HEK293T (cell line): ENCODE measurements at regions not wholly inside any gene's neighbourhood (a gene's known extent, or its start where the extent isn't known, plus 50 kb on each side); places are given as distances from the start of the nearest gene placed in this dataset.

Experiments used
- ARNT ChIP-seq: fragments of 450-650 bp; IDR thresholded peaks from 2 replicates; pipeline ENCODE4 v1.6.1; 2017; ENCODE audit warnings: mild to moderate bottlenecking
- BHLHE40 ChIP-seq: fragments of 450-650 bp; IDR thresholded peaks from 2 replicates; pipeline ENCODE4 v1.6.1; 2016; ENCODE audit warnings: mild to moderate bottlenecking, moderate library complexity, borderline replicate concordance
- CTBP1 ChIP-seq: fragments of 450-650 bp; IDR thresholded peaks from 2 replicates; pipeline ENCODE4 v1.6.1; 2016; ENCODE audit warnings: borderline replicate concordance
- ELF4 ChIP-seq: fragments of 450-650 bp; IDR thresholded peaks from 2 replicates; pipeline ENCODE4 v1.6.1; 2017; ENCODE audit warnings: antibody characterized with exemption
- FOXA1 ChIP-seq: fragments of 450-650 bp; IDR thresholded peaks from 2 replicates; pipeline ENCODE4 v1.6.1; 2016; ENCODE audit warnings: mild to moderate bottlenecking
- FOXK2 ChIP-seq: fragments of 450-650 bp; IDR thresholded peaks from 2 replicates; pipeline ENCODE4 v1.6.1; 2016; ENCODE audit warnings: mild to moderate bottlenecking
- FOXM1 ChIP-seq: fragments of 450-650 bp; IDR thresholded peaks from 2 replicates; pipeline ENCODE4 v1.6.1; 2017; ENCODE audit warnings: mild to moderate bottlenecking, borderline replicate concordance
- HDGF ChIP-seq: fragments of 450-650 bp; IDR thresholded peaks from 2 replicates; pipeline ENCODE4 v1.6.1; 2017; ENCODE audit warnings: antibody characterized with exemption, borderline replicate concordance
- L3MBTL2 ChIP-seq: fragments of 450-650 bp; conservative IDR thresholded peaks from 2 replicates; pipeline ENCODE4 v1.6.1; 2016; ENCODE audit warnings: mild to moderate bottlenecking
- LEF1 ChIP-seq: fragments of 450-650 bp; IDR thresholded peaks from 2 replicates; pipeline ENCODE4 v1.6.1; 2017; ENCODE audit warnings: mild to moderate bottlenecking, borderline replicate concordance
- PKNOX1 ChIP-seq: fragments of 450-650 bp; IDR thresholded peaks from 2 replicates; pipeline ENCODE4 v1.6.1; 2016
- SP1 ChIP-seq: fragments of 450-650 bp; IDR thresholded peaks from 2 replicates; pipeline ENCODE4 v1.6.1; 2017
- SUZ12 ChIP-seq: fragments of 450-650 bp; IDR thresholded peaks from 2 replicates; pipeline ENCODE4 v1.6.1; 2016; ENCODE audit warnings: mild to moderate bottlenecking
- ZNF384 ChIP-seq: fragments of 450-650 bp; IDR thresholded peaks from 2 replicates; pipeline ENCODE4 v1.6.1; 2016

GRCh38 chr13:70723732-70724131 is 615.5 kb upstream of the KLHL1 start:
- TF ChIP-seq FOXA1 (no peak), FOXM1 (no peak), FOXK2 (no peak), ELF4 (no peak), PKNOX1 (no peak), LEF1 (no peak), ARNT (no peak), SUZ12 (no peak), BHLHE40 (no peak), L3MBTL2 (no peak), SP1 (no peak), HDGF (no peak), CTBP1 (no peak), ZNF384 (no peak)
